Smooth muscle cell (in vitro differentiated cells): ENCODE measurements at regions not wholly inside any gene's neighbourhood (a gene's known extent, or its start where the extent isn't known, plus 50 kb on each side); places are given as distances from the start of the nearest gene placed in this dataset.

ENCODE experiments used
- DNase-seq: peaks from one replicate; lab custom pipeline; 2025; ENCODE audit not compliant: unreplicated experiment; lab: John Stamatoyannopoulos, UW
- H2AFZ ChIP-seq: fragments of 200-600 bp; sonication (generic); 2 replicates; pipeline ENCODE4 v1.6.0; 2016; ENCODE audit warnings: antibody characterized with exemption, low read depth, mild to moderate bottlenecking
- H3F3A ChIP-seq: fragments of 200-600 bp; sonication (generic); 2 replicates; pipeline ENCODE4 v1.6.0; 2017; ENCODE audit warnings: antibody characterized with exemption, low read depth
- H3K27ac ChIP-seq: fragments of 200-600 bp; sonication (generic); 2 replicates; pipeline ENCODE4 v1.5.1; 2016; ENCODE audit warnings: low read depth, mild to moderate bottlenecking
- H3K27me3 ChIP-seq: fragments of 200-600 bp; sonication (generic); 2 replicates; pipeline ENCODE4 v1.6.1; 2016; ENCODE audit warnings: low read depth, mild to moderate bottlenecking
- H3K36me3 ChIP-seq: fragments of 200-600 bp; sonication (generic); 2 replicates; pipeline ENCODE4 v1.5.1; 2016; ENCODE audit warnings: low read depth
- H3K4me1 ChIP-seq: fragments of 200-600 bp; sonication (generic); 2 replicates; pipeline ENCODE4 v1.5.1; 2016; ENCODE audit warnings: low read depth
- H3K4me2 ChIP-seq: fragments of 200-600 bp; sonication (generic); 2 replicates; pipeline ENCODE4 v1.6.0; 2016; ENCODE audit warnings: mild to moderate bottlenecking
- H3K4me3 ChIP-seq: fragments of 200-600 bp; sonication (generic); 2 replicates; pipeline ENCODE4 v1.5.1; 2016; ENCODE audit warnings: mild to moderate bottlenecking
- H3K79me2 ChIP-seq: fragments of 200-600 bp; sonication (generic); 2 replicates; pipeline ENCODE4 v1.6.0; 2016; ENCODE audit warnings: low read depth, mild to moderate bottlenecking
- H3K9ac ChIP-seq: fragments of 200-600 bp; sonication (generic); 2 replicates; pipeline ENCODE4 v1.6.0; 2016; ENCODE audit warnings: low read depth
- H3K9me3 ChIP-seq: fragments of 200-600 bp; sonication (generic); replicated peaks from 2 replicates; pipeline ENCODE4 v1.5.1; 2016; ENCODE audit warnings: low read depth
- H4K20me1 ChIP-seq: fragments of 200-600 bp; sonication (generic); 2 replicates; pipeline ENCODE4 v1.6.0; 2016; ENCODE audit warnings: low read depth
- CTCF ChIP-seq: fragments of 200-600 bp; sonication (generic); IDR thresholded peaks from 2 replicates; pipeline ENCODE4 v1.5.1; 2017; ENCODE audit warnings: borderline replicate concordance, mild to moderate bottlenecking, antibody characterized with exemption; ENCODE audit not compliant: insufficient read depth, poor library complexity, severe bottlenecking
- WGBS: methylation state at CpG from one replicate; pipeline ENCODE4 v1.1.7; 2016; ENCODE audit warnings: low lambda C conversion rate; 5-methylcytosine and 5-hydroxymethylcytosine counted together

- no peak for TF ChIP-seq CTCF
- no peak overlapping the region for H2AFZ ChIP-seq
- no peak overlapping the region for H3K9ac ChIP-seq
- no peaks in the 10 kb centered on the region for H3K9me3 ChIP-seq
- DNase-seq = no peak
- H3K36me3 ChIP-seq = no peaks in the 10 kb centered on the region
- H3K4me3 ChIP-seq = no peak overlapping the region
- no peaks in the 10 kb centered on the region for H3K79me2 ChIP-seq
- H3K27me3 ChIP-seq = no peaks in the 10 kb centered on the region
- no peaks in the 10 kb centered on the region for H3K4me1 ChIP-seq
- no peaks in the 10 kb centered on the region for H3F3A ChIP-seq
- H3K4me2 ChIP-seq = no peak overlapping the region
- WGBS = 75% methylated on average over 3 of the region's 3 CpGs
- no peak overlapping the region for H3K27ac ChIP-seq
- H4K20me1 ChIP-seq = no peaks in the 10 kb centered on the region
Observed at GRCh38 chr17:27218041-27218440, 75.9 kb upstream of the WSB1 start.

- Histone ChIP-seq H3K4me1 (no peaks in the 10 kb centered on the region), H3K9me3 (no peaks in the 10 kb centered on the region), H2AFZ (no peak overlapping the region), H3K27me3 (no peaks in the 10 kb centered on the region), H3F3A (no peaks in the 10 kb centered on the region), H4K20me1 (no peaks in the 10 kb centered on the region), H3K36me3 (no peaks in the 10 kb centered on the region), H3K9ac (no peak overlapping the region), H3K4me3 (no peak overlapping the region), H3K4me2 (no peak overlapping the region), H3K27ac (no peak overlapping the region), H3K79me2 (no peaks in the 10 kb centered on the region)
- no peak for DNase-seq
- 77% methylated on average over 6 of the region's 6 CpGs for WGBS
- TF ChIP-seq CTCF = no peak
Observed at GRCh38 chr17:27218719-27219488, 75.0 kb upstream of the WSB1 start.

- H3K4me2 ChIP-seq = no peak overlapping the region
- no peak for DNase-seq
- 79% methylated on average over 1 of the region's 1 CpG for WGBS
Observed at GRCh38 chr17:27222515-27222914, 71.4 kb upstream of the WSB1 start.

More at GRCh38 chr17:27222515-27222914, 71.4 kb upstream of the WSB1 start:
- TF ChIP-seq CTCF = no peak
- Histone ChIP-seq H3K27me3 (no peaks in the 10 kb centered on the region), H3K79me2 (no peaks in the 10 kb centered on the region), H3K4me3 (no peak overlapping the region), H3K9ac (no peak overlapping the region), H3K4me1 (no peaks in the 10 kb centered on the region), H3K36me3 (no peaks in the 10 kb centered on the region), H3F3A (no peaks in the 10 kb centered on the region), H3K27ac (no peak overlapping the region), H4K20me1 (no peaks in the 10 kb centered on the region), H2AFZ (no peak overlapping the region), H3K9me3 (no peaks in the 10 kb centered on the region)
